Ishikawa (cell line): ENCODE measurements at regions not wholly inside any gene's neighbourhood (a gene's known extent, or its start where the extent isn't known, plus 50 kb on each side); places are given as distances from the start of the nearest gene placed in this dataset.

ENCODE experiments used
- CEBPB ChIP-seq: IDR thresholded peaks from 2 replicates; pipeline ENCODE4 v1.6.1; 2012
- CREB1 ChIP-seq: IDR thresholded peaks from 2 replicates; pipeline ENCODE4 v1.6.1; 2012; ENCODE audit warnings: low read depth
- EGR1 ChIP-seq: IDR thresholded peaks from 2 replicates; pipeline ENCODE4 v1.6.1; 2012
- EP300 ChIP-seq: IDR thresholded peaks from 2 replicates; pipeline ENCODE4 v1.6.1; 2012; ENCODE audit warnings: borderline replicate concordance
- FOXM1 ChIP-seq: IDR thresholded peaks from 2 replicates; pipeline ENCODE4 v1.6.1; 2012; ENCODE audit warnings: low read depth, borderline replicate concordance
- NFIC ChIP-seq: IDR thresholded peaks from 2 replicates; pipeline ENCODE4 v1.6.1; 2012
- RAD21 ChIP-seq: IDR thresholded peaks from 2 replicates; pipeline ENCODE4 v1.6.1; 2012; ENCODE audit warnings: low read depth
- TAF1 ChIP-seq: IDR thresholded peaks from 2 replicates; pipeline ENCODE4 v1.6.1; 2012; ENCODE audit warnings: low read depth, mild to moderate bottlenecking
- TCF12 ChIP-seq: IDR thresholded peaks from 2 replicates; pipeline ENCODE4 v1.6.1; 2012; ENCODE audit warnings: low read depth
- TEAD4 ChIP-seq: IDR thresholded peaks from 2 replicates; pipeline ENCODE4 v1.6.1; 2012
- YY1 ChIP-seq: IDR thresholded peaks from 2 replicates; pipeline ENCODE4 v1.6.1; 2012; ENCODE audit warnings: low read depth
- ZBTB7A ChIP-seq: IDR thresholded peaks from 2 replicates; pipeline ENCODE4 v1.6.1; 2012; ENCODE audit warnings: low read depth
- TF ChIP-seq, protein P1 (sequence below): IDR thresholded peaks from 2 replicates; pipeline ENCODE4 v1.6.1; 2012; ENCODE audit warnings: low read depth, mild to moderate bottlenecking
- TF ChIP-seq, protein P2 (sequence below): IDR thresholded peaks from 2 replicates; pipeline ENCODE4 v1.6.1; 2012
- TF ChIP-seq, protein P3 (sequence below): IDR thresholded peaks from 2 replicates; pipeline ENCODE4 v1.6.1; 2012

DNA sequence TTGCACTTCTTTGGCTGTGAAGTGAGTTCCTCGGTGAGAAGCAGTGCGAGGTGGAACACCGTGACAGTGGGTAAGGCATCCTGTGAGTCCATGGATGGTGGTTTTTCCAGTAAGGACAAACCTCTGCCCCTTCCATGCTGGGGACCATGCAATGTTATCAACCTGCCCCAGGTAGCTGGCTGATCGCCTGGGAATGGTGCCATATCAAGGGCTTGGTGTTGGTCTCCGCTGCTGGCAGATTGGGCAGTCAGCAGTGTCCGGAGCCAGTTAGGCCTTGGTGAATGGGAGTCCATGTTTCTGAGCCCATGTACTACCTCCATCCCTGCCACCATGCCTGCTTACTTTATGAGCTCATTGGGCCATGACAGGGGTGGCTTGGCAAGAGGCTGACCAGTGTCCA, 114.7 kb upstream of the C14orf180 start:
- TF ChIP-seq NFIC (no peak), RAD21 (no peak), TAF1 (no peak), EP300 (no peak), CEBPB (no peak), CREB1 (no peak), YY1 (no peak), FOXM1 (no peak), ZBTB7A (no peak), EGR1 (no peak)
- TF ChIP-seq, protein P1, sequence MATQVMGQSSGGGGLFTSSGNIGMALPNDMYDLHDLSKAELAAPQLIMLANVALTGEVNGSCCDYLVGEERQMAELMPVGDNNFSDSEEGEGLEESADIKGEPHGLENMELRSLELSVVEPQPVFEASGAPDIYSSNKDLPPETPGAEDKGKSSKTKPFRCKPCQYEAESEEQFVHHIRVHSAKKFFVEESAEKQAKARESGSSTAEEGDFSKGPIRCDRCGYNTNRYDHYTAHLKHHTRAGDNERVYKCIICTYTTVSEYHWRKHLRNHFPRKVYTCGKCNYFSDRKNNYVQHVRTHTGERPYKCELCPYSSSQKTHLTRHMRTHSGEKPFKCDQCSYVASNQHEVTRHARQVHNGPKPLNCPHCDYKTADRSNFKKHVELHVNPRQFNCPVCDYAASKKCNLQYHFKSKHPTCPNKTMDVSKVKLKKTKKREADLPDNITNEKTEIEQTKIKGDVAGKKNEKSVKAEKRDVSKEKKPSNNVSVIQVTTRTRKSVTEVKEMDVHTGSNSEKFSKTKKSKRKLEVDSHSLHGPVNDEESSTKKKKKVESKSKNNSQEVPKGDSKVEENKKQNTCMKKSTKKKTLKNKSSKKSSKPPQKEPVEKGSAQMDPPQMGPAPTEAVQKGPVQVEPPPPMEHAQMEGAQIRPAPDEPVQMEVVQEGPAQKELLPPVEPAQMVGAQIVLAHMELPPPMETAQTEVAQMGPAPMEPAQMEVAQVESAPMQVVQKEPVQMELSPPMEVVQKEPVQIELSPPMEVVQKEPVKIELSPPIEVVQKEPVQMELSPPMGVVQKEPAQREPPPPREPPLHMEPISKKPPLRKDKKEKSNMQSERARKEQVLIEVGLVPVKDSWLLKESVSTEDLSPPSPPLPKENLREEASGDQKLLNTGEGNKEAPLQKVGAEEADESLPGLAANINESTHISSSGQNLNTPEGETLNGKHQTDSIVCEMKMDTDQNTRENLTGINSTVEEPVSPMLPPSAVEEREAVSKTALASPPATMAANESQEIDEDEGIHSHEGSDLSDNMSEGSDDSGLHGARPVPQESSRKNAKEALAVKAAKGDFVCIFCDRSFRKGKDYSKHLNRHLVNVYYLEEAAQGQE: no peak
- TF ChIP-seq, protein P2, sequence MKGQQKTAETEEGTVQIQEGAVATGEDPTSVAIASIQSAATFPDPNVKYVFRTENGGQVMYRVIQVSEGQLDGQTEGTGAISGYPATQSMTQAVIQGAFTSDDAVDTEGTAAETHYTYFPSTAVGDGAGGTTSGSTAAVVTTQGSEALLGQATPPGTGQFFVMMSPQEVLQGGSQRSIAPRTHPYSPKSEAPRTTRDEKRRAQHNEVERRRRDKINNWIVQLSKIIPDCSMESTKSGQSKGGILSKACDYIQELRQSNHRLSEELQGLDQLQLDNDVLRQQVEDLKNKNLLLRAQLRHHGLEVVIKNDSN: no peak

DNA sequence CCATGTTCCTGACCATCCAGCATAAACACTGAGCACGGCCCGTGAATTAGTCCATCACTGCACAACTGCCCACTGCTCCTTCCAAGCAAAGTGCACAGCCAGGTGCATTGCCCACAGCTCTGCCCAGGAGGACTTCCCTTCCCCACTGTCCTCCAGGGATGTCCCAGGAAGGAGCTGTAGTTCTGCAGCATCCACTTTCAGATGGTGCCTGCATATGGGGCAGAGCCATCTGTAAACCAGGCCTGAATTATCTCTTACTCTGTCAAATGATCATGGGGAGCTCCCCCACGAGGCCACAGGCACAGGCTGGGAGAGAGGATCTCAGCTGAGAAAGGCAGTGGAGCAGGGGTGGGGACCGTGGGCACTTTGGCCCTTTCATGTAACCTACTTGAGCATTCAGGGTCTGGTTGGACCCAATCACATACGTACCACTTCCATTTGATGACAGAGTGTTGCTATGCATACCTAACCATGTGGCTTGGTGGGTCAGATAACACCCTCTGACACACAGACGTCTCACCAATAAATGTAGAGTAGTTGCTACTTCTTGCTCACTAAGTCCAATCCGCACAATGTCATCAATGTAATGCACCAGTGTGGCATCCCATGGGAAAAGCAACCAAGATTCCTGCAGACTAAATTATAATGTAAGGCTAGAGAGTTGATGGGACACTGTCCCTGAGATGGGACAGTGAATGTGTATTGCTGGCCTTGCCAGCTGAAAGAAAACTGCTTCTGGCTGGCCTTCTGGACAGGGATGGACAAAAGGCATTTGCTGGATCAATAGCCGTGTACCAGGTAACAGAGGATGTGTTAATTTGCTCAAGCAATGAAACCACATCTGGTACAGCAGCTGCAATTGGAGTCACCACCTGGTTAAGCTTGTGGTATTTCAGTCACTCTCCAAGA, 113.8 kb upstream of the C14orf180 start:
- no peak for TF ChIP-seq FOXM1
- TF ChIP-seq TEAD4: no peak
- TF ChIP-seq CEBPB: no peak
- no peak for TF ChIP-seq TAF1
- TF ChIP-seq YY1: no peak
- TF ChIP-seq ZBTB7A: no peak
- TF ChIP-seq, protein P2: no peak
- TF ChIP-seq, protein P1: no peak

DNA sequence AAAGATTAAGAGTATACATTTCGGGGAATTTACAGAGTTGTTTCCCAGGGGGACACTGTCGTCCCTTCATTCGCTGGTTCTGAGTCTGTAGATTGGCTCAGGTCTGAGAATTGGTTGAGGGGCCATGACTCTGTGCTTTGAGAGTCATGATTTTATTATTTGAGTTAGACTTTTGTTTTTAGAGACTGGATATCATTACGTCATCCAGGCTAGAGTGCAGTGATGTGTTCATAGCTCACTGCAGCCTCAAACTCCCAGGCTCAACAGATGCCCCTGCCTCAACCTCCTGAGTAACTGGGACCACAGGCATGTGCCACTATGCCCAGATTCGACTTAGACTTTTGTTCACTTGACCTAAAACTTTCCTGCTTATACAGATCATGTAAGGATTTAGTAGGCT, 112.3 kb upstream of the C14orf180 start:
- TF ChIP-seq FOXM1 (no peak), NFIC (no peak), CREB1 (no peak), TAF1 (no peak), RAD21 (no peak)
- TF ChIP-seq, protein P3, sequence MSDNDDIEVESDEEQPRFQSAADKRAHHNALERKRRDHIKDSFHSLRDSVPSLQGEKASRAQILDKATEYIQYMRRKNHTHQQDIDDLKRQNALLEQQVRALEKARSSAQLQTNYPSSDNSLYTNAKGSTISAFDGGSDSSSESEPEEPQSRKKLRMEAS: no peak

DNA sequence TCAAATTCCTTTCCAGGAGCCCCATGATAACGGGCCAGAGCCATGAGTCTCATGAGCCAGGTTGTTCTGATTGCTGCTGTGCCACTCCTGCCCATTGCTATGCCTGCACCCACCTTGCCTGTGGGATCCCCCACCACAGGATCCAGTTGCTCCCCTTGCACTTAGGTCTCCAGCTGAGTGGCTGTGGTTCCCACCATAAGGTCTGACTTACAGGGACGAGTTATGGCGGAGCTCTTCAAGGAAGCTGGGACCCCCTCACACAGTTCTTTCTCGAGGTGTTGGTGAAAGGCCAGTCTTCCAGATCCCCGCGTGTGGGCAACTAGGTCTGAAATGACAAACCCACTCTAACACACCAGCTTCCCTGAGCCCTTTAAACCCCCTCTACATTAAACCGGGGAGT, 111.9 kb upstream of the C14orf180 start:
- TF ChIP-seq EGR1: no peak
- no peak for TF ChIP-seq CEBPB

DNA sequence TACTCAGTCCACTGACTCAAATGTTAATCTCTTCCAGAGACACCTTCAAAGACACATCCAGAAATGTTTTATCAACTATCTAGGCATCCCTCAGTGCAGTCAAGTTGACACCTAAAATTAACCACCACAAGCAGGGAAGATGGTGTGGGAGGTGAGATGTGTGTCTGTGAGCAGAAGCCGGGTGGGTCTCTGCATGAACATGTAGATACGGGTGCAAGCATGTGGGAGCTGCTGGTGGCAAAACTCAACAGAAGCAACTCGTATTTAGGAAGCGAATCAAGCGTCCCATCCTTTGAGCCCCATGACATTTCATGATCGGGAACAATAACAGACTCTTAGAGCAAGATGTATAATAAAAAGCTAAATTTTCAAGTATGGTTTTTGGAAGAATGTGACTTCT, 110.0 kb upstream of the C14orf180 start:
- TF ChIP-seq, protein P3: no peak
- no peak for TF ChIP-seq CEBPB
- TF ChIP-seq, protein P2: no peak
- TF ChIP-seq ZBTB7A: no peak
- no peak for TF ChIP-seq YY1
- TF ChIP-seq TAF1: no peak
- TF ChIP-seq FOXM1: no peak

DNA sequence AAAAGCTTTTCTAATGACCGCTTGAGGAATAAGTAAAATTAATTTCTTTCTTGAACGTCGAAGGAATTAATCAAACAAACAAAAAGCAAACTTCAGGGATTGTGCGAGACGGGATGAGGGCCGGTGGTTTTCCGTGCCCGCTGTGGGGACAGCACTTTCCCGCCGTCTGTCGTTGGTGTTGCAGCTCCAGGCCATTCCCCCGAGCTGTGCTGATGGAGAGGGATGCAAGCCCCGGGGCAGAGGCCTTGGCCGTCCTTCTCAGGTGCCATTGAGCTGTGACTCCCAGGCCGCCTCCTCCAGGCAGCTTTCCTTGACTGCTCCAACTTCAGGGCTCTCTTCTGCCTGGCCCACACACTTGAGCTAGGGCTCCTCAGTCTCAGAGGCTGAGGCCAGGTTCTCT, 109.0 kb upstream of the C14orf180 start:
- no peak for TF ChIP-seq TCF12
- no peak for TF ChIP-seq YY1
- no peak for TF ChIP-seq ZBTB7A
- TF ChIP-seq, protein P1: no peak
- TF ChIP-seq, protein P2: no peak
